NCI-H82 (cell line): ENCODE measurements at regions not wholly inside any gene's neighbourhood (a gene's known extent, or its start where the extent isn't known, plus 50 kb on each side); places are given as distances from the start of the nearest gene placed in this dataset.

Experiments
- DNase-seq: peaks from one replicate; lab custom pipeline; 2025; lab: John Stamatoyannopoulos, UW

GRCh38 chr9:32837551-32838058, 54.3 kb downstream of the TMEM215 start:
- no peak for DNase-seq

- DNase-seq: peak; percentile 11
Observed at GRCh38 chr9:32839013-32839885, 55.9 kb downstream of the TMEM215 start.

GRCh38 chr9:32841314-32841713, 58.0 kb downstream of the TMEM215 start:
- no peak for DNase-seq

GRCh38 chr9:32843295-32843694, 60.0 kb downstream of the TMEM215 start:
- DNase-seq: no peak

- DNase-seq: no peak
Observed at GRCh38 chr9:32844259-32844658, 60.9 kb downstream of the TMEM215 start.

- DNase-seq: no peak
Observed at GRCh38 chr9:32854271-32854670, 70.9 kb downstream of the TMEM215 start.

- no peak for DNase-seq
Observed at GRCh38 chr9:32855752-32856151, 72.4 kb downstream of the TMEM215 start.

- no peak for DNase-seq
Observed at GRCh38 chr9:32863291-32863690, 80.0 kb downstream of the TMEM215 start.

GRCh38 chr9:32864971-32865370, 81.6 kb downstream of the TMEM215 start:
- DNase-seq: no peak

- no peak for DNase-seq
Observed at GRCh38 chr9:32866273-32866672, 82.9 kb downstream of the TMEM215 start.

GRCh38 chr9:32867026-32867425, 83.7 kb downstream of the TMEM215 start:
- no peak for DNase-seq

GRCh38 chr9:32867601-32868204, 84.4 kb downstream of the TMEM215 start:
- no peak for DNase-seq

- no peak for DNase-seq
Observed at GRCh38 chr9:32869404-32869803, 86.1 kb downstream of the TMEM215 start.

- no peak for DNase-seq
Observed at GRCh38 chr9:32873131-32873530, 89.8 kb downstream of the TMEM215 start.

GRCh38 chr9:32873553-32873952, 90.2 kb downstream of the TMEM215 start:
- no peak for DNase-seq

- no peak for DNase-seq
Observed at GRCh38 chr9:32875242-32875641, 91.9 kb downstream of the TMEM215 start.

- DNase-seq: no peak
Observed at GRCh38 chr9:32875748-32876147, 92.4 kb downstream of the TMEM215 start.

GRCh38 chr9:32877103-32877502, 93.8 kb downstream of the TMEM215 start:
- no peak for DNase-seq

- no peak for DNase-seq
Observed at GRCh38 chr9:32877639-32878217, 94.4 kb downstream of the TMEM215 start.

GRCh38 chr9:32879335-32879734, 96.0 kb downstream of the TMEM215 start:
- no peak for DNase-seq

- no peak for DNase-seq
Observed at GRCh38 chr9:32881948-32882347, 98.6 kb downstream of the TMEM215 start.

GRCh38 chr9:32882705-32883104, 99.4 kb downstream of the TMEM215 start:
- no peak for DNase-seq

GRCh38 chr9:32884482-32884881, 101.1 kb downstream of the TMEM215 start:
- no peak for DNase-seq
